GM18873 (cell line): ENCODE measurements at regions not wholly inside any gene's neighbourhood (a gene's known extent, or its start where the extent isn't known, plus 50 kb on each side); places are given as distances from the start of the nearest gene placed in this dataset.
"Not testable (repeated sequence)": the region's sequence is repeated elsewhere in the genome, so short reads cannot be mapped to it uniquely, and the experiment has no call there.

Experiments used
- ATAC-seq: cut with Tn5 transposase; IDR thresholded peaks from one replicate; pipeline ENCODE4 v1.9.1; 2021; ENCODE audit warnings: mild to moderate bottlenecking, moderate library complexity, moderate number of reproducible peaks; ENCODE audit not compliant: unreplicated experiment, low FRiP score

- not testable (repeated sequence) for ATAC-seq
Measured at GRCh38 chr1:145553795-145554194, 54.0 kb upstream of the GPR89A start.

GRCh38 chr1:145545055-145545454 lies 62.7 kb upstream of the GPR89A start:
- ATAC-seq: no peak

- ATAC-seq: not testable (repeated sequence)
Measured at GRCh38 chr1:145541685-145542084, 66.1 kb upstream of the GPR89A start.

- not testable (repeated sequence) for ATAC-seq
Measured at GRCh38 chr1:145541246-145541645, 66.5 kb upstream of the GPR89A start.

- not testable (repeated sequence) for ATAC-seq
Measured at GRCh38 chr1:145538118-145538882, 69.5 kb upstream of the GPR89A start.

- not testable (repeated sequence) for ATAC-seq
Measured at GRCh38 chr1:145537003-145537402, 70.8 kb upstream of the GPR89A start.

- ATAC-seq: not testable (repeated sequence)
Measured at GRCh38 chr1:145535461-145535860, 72.3 kb upstream of the GPR89A start.

- ATAC-seq: not testable (repeated sequence)
Measured at GRCh38 chr1:145528068-145528564, 79.7 kb upstream of the GPR89A start.

- not testable (repeated sequence) for ATAC-seq
Measured at GRCh38 chr1:145520159-145520558, 87.6 kb upstream of the GPR89A start.

- not testable (repeated sequence) for ATAC-seq
Measured at GRCh38 chr1:145519302-145519701, 88.5 kb upstream of the GPR89A start.

- not testable (repeated sequence) for ATAC-seq
Measured at GRCh38 chr1:145513017-145513416, 87.6 kb upstream of the NBPF20 start.

- ATAC-seq: peak; percentile 69
Measured at GRCh38 chr1:145508053-145508452, 82.7 kb upstream of the NBPF20 start.

GRCh38 chr1:145505663-145506647 lies 80.6 kb upstream of the NBPF20 start:
- ATAC-seq: not testable (repeated sequence)

GRCh38 chr1:145504834-145505413 lies 79.5 kb upstream of the NBPF20 start:
- ATAC-seq: not testable (repeated sequence)

- not testable (repeated sequence) for ATAC-seq
Measured at GRCh38 chr1:145504310-145504709, 78.9 kb upstream of the NBPF20 start.

GRCh38 chr1:145500251-145500650 lies 74.8 kb upstream of the NBPF20 start:
- not testable (repeated sequence) for ATAC-seq

- ATAC-seq: not testable (repeated sequence)
Measured at GRCh38 chr1:145495077-145495871, 69.9 kb upstream of the NBPF20 start.

- not testable (repeated sequence) for ATAC-seq
Measured at GRCh38 chr1:145488193-145488933, 63.0 kb upstream of the NBPF20 start.

- ATAC-seq: not testable (repeated sequence)
Measured at GRCh38 chr1:145487156-145487555, 61.8 kb upstream of the NBPF20 start.
